Mesodermal cell (in vitro differentiated cells): ENCODE measurements at regions not wholly inside any gene's neighbourhood (a gene's known extent, or its start where the extent isn't known, plus 50 kb on each side); places are given as distances from the start of the nearest gene placed in this dataset.

ENCODE experiments used
- H3K27ac ChIP-seq: 2 replicates; pipeline ENCODE4 v1.7.0; 2013; ENCODE audit warnings: mild to moderate bottlenecking, low read depth, low read length, moderate library complexity; ENCODE audit not compliant: severe bottlenecking
- H3K36me3 ChIP-seq: 2 replicates; pipeline ENCODE4 v1.7.1; 2013; ENCODE audit warnings: mild to moderate bottlenecking, low read length, moderate library complexity; ENCODE audit not compliant: control insufficient read depth, insufficient read depth
- H3K4me1 ChIP-seq: one replicate; pipeline ENCODE4 v1.7.1; 2013; ENCODE audit warnings: mild to moderate bottlenecking, low read length; ENCODE audit not compliant: insufficient read depth, control insufficient read depth, poor library complexity, severe bottlenecking
- H3K4me3 ChIP-seq: 2 replicates; pipeline ENCODE4 v1.7.0; 2013; ENCODE audit warnings: low read length, control low read depth, mild to moderate bottlenecking; ENCODE audit not compliant: insufficient read depth, poor library complexity, severe bottlenecking; ENCODE audit errors: extremely low read depth
- H3K9me3 ChIP-seq: 2 replicates; pipeline ENCODE4 v1.7.1; 2013; ENCODE audit warnings: mild to moderate bottlenecking, low read length, moderate library complexity; ENCODE audit not compliant: control insufficient read depth
- WGBS, 2 experiments: methylation state at CpG; one replicate each; pipeline ENCODE4 v1.1.5; 2013; ENCODE audit warnings: missing lambda C conversion rate in 2 of 2; ENCODE audit not compliant: insufficient coverage in 2 of 2; 5-methylcytosine and 5-hydroxymethylcytosine counted together

DNA sequence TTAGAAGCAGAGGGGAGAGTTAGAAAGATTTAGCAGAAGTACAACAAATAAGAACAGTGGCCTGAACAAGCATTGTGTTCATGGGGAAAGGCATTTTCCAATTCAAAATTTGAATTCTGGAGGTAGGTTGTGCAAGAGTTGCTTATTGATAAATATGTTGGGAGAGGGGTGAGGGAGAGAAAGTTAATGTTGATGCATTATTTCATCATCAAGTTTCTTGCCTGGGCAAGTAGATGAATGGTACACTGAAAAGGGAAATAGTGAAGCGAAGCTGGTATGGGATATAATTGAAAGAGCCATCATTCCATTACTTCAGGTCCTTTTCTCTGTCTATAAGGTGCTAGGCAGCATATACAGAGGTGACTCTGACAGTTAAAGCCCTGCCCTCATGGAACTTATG is 288.9 kb upstream of the GBE1 start:
- WGBS, 2 experiments: no CpG with 5 or more reads among the region's 1 CpG
- Histone ChIP-seq H3K36me3 (no peaks in the 10 kb centered on the region), H3K4me1 (no peaks in the 10 kb centered on the region), H3K4me3 (no peak overlapping the region), H3K9me3 (no peaks in the 10 kb centered on the region), H3K27ac (no peak overlapping the region)

DNA sequence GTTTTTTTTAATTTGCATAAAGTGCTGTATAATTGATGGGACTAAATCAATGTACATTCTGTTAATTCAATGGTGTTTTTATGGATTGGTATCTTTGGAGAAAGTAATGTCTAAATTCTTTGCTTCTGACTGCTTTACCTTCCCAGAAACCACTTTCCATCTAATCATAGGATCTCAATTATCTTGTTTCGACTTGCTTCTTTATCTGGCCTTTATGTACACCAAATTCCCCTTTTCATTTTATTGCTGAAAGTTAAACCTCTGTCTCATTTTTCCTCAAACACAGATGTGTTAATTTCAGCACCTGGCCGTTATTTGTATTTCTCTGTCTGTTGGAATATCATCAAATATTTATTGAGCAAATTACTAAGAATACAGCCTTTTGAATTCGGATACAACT is 287.3 kb upstream of the GBE1 start:
- H3K9me3 ChIP-seq: no peaks in the 10 kb centered on the region
- 75 to 100% methylated on average over 1 of the region's 3 CpGs for WGBS, 2 experiments
- H3K4me1 ChIP-seq: no peaks in the 10 kb centered on the region
- H3K27ac ChIP-seq: no peak overlapping the region
- H3K36me3 ChIP-seq: no peaks in the 10 kb centered on the region
- H3K4me3 ChIP-seq: no peak overlapping the region

- 80% methylated on average over 1 of the region's 4 CpGs; no CpG with 5 or more reads in 1 of the 2 experiments for WGBS, 2 experiments
- H3K36me3 ChIP-seq: no peaks in the 10 kb centered on the region
- no peaks in the 10 kb centered on the region for H3K4me1 ChIP-seq
- no peak overlapping the region for H3K4me3 ChIP-seq
- no peak overlapping the region for H3K27ac ChIP-seq
- no peaks in the 10 kb centered on the region for H3K9me3 ChIP-seq
Measured at GRCh38 chr3:82044930-82045705, 283.7 kb upstream of the GBE1 start.

DNA sequence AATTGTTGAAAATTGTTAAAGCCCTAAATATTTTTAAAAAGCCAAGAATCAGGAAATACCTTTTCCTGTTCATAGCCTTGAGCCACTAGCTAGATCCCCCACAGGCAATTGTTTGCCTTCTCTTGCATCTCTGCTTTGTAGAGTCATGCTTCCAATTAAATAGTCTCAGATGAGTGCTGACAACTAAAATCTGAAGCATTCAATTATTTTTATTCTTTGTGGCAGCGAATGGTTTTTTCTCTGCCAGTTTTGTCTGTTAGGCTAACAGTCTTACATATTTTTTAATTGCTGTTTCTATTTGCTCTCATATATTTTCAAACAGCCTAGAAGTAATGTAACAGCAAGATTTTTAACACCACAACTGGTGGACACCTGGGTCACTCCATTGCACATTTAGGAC is 277.1 kb upstream of the GBE1 start:
- Histone ChIP-seq H3K27ac (no peak overlapping the region), H3K4me3 (no peak overlapping the region), H3K4me1 (no peaks in the 10 kb centered on the region), H3K9me3 (no peaks in the 10 kb centered on the region), H3K36me3 (no peaks in the 10 kb centered on the region)
- no CpG with 5 or more reads among the region's 1 CpG for WGBS, 2 experiments

GRCh38 chr3:82033186-82033585 is 271.7 kb upstream of the GBE1 start:
- Histone ChIP-seq H3K9me3 (no peaks in the 10 kb centered on the region), H3K4me1 (no peaks in the 10 kb centered on the region), H3K36me3 (no peaks in the 10 kb centered on the region), H3K27ac (no peak overlapping the region), H3K4me3 (no peak overlapping the region)
- WGBS, 2 experiments: 75 to 100% methylated on average over 2 of the region's 4 CpGs

GRCh38 chr3:82031596-82031995 is 270.2 kb upstream of the GBE1 start:
- H3K27ac ChIP-seq: no peak overlapping the region
- H3K4me3 ChIP-seq: no peak overlapping the region
- H3K9me3 ChIP-seq: no peaks in the 10 kb centered on the region

GRCh38 chr3:82030916-82031315 is 269.5 kb upstream of the GBE1 start:
- Histone ChIP-seq H3K4me1 (no peaks in the 10 kb centered on the region), H3K36me3 (no peaks in the 10 kb centered on the region), H3K27ac (no peak overlapping the region), H3K9me3 (no peaks in the 10 kb centered on the region), H3K4me3 (no peak overlapping the region)
- WGBS, 2 experiments: 86 to 94% methylated on average over 1 to 4 of the region's 5 CpGs

More at GRCh38 chr3:82031596-82031995, 270.2 kb upstream of the GBE1 start:
- no peaks in the 10 kb centered on the region for H3K36me3 ChIP-seq
- H3K4me1 ChIP-seq: no peaks in the 10 kb centered on the region

DNA sequence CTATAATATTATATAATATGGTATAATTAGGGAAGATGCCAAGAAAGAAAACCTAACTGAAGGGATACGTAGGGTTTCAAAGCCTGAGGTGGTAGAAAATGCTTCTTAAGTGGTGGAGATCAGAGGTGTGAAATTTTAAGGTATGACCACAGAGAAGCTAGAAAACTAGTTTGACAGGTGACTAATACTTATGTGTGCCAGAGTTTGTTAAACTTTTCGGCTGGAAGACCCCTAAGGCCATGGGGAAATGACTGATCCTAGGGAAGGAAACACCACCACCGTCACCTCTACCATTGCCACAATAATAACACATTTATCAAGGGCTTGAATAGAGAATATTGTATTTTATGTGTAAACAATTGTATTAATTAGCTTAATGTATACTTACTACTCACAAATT is 261.4 kb upstream of the GBE1 start:
- H3K36me3 ChIP-seq: no peaks in the 10 kb centered on the region
- peaks cover 2% of the 10 kb centered on the region for H3K4me1 ChIP-seq
- WGBS, 2 experiments: 100% methylated on average over 1 of the region's 3 CpGs
- H3K27ac ChIP-seq: no peak overlapping the region
- H3K9me3 ChIP-seq: no peaks in the 10 kb centered on the region
- H3K4me3 ChIP-seq: no peak overlapping the region

- Histone ChIP-seq H3K4me3 (no peak overlapping the region), H3K4me1 (no peaks in the 10 kb centered on the region), H3K36me3 (no peaks in the 10 kb centered on the region), H3K27ac (no peak overlapping the region), H3K9me3 (no peaks in the 10 kb centered on the region)
- no CpG with 5 or more reads among the region's 3 CpGs for WGBS, 2 experiments
Measured at GRCh38 chr3:82020282-82020681, 258.8 kb upstream of the GBE1 start.

DNA sequence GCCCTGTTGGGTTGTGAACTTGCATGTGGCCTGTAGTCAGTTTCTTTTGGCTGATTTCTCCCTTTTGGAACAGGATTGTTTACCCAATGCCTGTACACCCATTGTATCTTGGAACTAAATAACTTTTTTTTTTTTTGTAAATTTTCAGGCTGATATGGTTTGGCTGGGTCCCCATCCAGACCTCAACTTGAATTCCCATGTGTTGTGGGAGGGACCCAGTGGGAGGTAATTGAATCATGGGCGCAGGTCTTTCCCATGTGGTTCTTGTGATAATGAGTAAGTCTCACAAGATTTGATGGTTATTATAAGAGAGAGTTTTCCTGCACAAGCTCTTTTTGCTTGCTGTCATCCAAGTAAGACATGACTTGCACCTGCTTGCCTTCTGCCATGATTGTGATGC is 253.8 kb upstream of the GBE1 start:
- 86 to 100% methylated on average over 1 of the region's 1 CpG for WGBS, 2 experiments
- Histone ChIP-seq H3K36me3 (no peaks in the 10 kb centered on the region), H3K4me3 (no peak overlapping the region), H3K27ac (no peak overlapping the region), H3K4me1 (no peaks in the 10 kb centered on the region), H3K9me3 (no peaks in the 10 kb centered on the region)

GRCh38 chr3:82012775-82013174 is 251.3 kb upstream of the GBE1 start:
- no peaks in the 10 kb centered on the region for H3K9me3 ChIP-seq
- H3K27ac ChIP-seq: no peak overlapping the region
- H3K36me3 ChIP-seq: no peaks in the 10 kb centered on the region
- H3K4me1 ChIP-seq: no peaks in the 10 kb centered on the region
- no peak overlapping the region for H3K4me3 ChIP-seq
